GM18909 (cell line): ENCODE measurements at regions not wholly inside any gene's neighbourhood (a gene's known extent, or its start where the extent isn't known, plus 50 kb on each side); places are given as distances from the start of the nearest gene placed in this dataset.
"Not testable (repeated sequence)": the region's sequence is repeated elsewhere in the genome, so short reads cannot be mapped to it uniquely, and the experiment has no call there.

Experiments used
- ATAC-seq: cut with Tn5 transposase; IDR thresholded peaks from one replicate; pipeline ENCODE4 v1.9.1; 2021; ENCODE audit warnings: mild to moderate bottlenecking; ENCODE audit not compliant: unreplicated experiment, poor library complexity

GRCh38 chr10:30129326-30129725 lies 69.9 kb upstream of the JCAD start:
- not testable (repeated sequence) for ATAC-seq

DNA sequence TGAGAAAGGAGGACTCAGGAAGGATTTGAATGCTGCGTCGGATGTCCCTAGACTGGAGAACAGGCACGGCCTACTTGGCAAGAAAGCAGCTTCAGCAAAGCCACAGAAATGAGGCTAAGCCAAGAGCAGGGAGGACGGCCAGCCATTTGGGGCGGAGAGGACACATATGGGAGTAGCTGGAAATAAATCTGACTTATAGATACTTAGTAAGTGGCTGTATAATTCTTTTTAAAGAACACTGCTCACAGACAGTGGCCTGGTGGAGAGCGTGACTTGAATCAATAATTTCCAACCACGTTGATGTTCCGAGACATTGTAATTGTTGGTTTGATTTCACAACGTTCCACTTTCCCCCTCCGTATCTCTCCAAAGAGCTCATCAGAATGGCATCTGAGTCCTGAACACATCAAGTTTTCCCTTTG lies 67.7 kb upstream of the JCAD start:
- ATAC-seq, result no peak

- no peak for ATAC-seq
Measured at GRCh38 chr10:30125496-30125895, 66.1 kb upstream of the JCAD start.

GRCh38 chr10:30124704-30125103 lies 65.3 kb upstream of the JCAD start:
- ATAC-seq, result no peak

DNA sequence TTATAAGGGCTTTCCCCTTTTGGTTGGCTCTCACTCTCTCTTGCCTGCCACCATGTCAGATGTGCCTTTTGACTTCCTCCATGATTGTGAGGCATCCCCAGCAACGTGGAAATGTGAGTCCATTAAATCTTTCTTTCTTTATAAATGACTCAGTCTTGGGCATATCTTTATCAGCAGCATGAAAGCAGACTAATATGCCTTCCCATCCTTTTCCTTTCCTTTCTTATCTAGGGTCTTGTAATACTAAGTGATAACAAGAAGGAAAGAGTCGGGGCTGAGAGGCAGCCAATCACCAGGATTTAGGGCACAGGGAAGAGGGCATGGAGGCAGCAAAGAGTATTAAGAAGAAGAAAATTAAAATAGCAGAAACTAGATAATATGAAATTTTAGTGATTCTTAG lies 62.0 kb upstream of the JCAD start:
- no peak for ATAC-seq

GRCh38 chr10:30118590-30118989 lies 59.2 kb upstream of the JCAD start:
- ATAC-seq, result no peak

GRCh38 chr10:30117812-30118501 lies 58.6 kb upstream of the JCAD start:
- no peak for ATAC-seq

DNA sequence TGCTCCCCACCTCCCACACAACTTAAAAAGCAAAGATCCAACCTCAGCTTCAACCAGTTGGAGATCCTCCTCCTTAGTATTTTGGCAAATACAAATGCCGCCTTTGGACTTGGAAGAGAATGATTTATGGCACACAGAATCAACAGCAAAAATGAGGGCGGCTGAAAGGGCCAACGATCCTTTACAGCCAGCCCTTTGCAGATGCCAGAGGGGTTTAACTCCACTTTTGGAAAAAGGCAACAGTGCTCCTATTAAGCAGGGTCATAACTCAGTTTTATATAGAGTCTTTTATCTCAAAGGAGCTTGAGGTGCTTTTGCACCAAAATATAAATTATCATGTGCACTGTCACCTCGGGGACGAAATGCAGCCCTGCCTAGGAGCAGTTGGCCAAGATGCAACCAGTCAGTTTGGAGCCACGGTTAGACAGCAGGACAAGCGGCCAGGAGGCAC lies 56.7 kb upstream of the JCAD start:
- no peak for ATAC-seq

GRCh38 chr10:30115626-30115940 lies 56.2 kb upstream of the JCAD start:
- ATAC-seq, result no peak

- ATAC-seq, result no peak
Measured at GRCh38 chr10:30114881-30115625, 55.7 kb upstream of the JCAD start.

DNA sequence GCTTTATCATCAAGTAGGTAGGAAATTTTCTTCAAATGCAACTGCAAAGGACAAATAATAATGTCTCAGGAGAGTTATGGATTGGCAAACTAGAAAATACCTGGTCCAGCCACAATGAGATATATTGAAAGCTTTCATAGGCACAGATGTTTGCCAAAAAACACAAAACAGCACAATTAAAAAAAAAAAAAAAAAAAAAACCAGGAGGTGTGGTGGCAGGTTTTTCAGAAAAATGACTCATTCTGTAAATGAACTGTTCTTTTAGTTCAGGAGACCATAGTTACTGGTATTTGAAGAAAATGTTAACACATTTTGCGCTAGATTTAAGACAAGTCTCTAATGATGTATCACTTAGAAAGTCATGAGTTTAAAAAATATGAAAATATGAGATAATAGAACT lies 55.0 kb upstream of the JCAD start:
- ATAC-seq, result no peak

DNA sequence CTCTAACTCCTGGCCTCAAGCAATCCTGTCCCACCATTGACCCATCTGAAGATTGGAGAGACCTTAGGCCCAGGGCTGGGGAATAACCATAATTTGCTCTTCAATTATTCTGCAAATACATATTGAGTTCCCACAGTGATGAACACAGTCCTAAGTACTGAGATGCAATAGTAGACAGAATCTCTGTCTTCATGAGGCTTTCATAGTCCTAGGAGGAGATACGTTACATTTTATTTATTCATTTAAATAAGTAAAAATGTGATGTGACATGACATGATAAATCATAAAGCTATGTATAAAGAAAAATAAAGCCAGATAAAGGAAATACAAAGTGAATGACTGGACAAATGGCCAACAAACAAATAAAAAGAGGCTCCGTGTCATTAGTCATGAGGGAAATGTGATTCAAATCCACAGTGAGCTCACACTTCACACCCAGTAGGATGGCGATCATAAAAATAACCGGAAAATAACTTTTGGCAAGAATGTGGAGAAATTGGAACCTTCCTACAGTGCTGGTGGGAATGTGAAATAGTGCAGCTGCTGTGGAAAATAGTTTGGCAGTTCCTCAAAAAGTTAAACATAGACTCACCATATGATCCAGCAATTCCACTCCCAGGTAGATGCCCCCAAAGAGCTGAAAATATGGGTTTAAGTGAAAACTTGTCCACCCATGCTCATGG lies 52.1 kb upstream of the JCAD start:
- no peak for ATAC-seq
